ENCODE measurements at regions not wholly inside any gene's neighbourhood (a gene's known extent, or its start where the extent isn't known, plus 50 kb on each side); places are given as distances from the start of the nearest gene placed in this dataset.

DNA sequence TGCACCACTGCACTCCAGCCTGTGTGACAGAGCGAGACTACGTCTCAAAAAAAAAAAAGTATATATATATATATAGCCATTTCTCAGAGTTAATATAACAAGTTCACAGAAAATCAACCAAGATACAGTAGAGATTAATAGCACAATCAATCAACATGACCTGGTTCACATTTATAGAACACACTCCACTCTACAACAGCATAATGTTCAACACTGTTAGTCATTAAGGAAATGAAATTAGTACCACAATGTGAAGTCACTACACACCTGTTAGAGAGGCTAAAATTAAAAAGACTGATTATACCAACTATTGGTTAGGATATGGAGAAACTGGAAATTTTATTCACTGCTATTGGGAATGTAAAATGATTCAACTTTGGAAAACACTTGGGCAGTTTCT lies 387.7 kb downstream of the QKI start:
- no peak for DNase-seq (ENCODE audit: low read depth)

- DNase-seq (ENCODE audit: low read depth): no peak
Measured at GRCh38 chr6:163797296-163797845, 382.9 kb downstream of the QKI start.

DNA sequence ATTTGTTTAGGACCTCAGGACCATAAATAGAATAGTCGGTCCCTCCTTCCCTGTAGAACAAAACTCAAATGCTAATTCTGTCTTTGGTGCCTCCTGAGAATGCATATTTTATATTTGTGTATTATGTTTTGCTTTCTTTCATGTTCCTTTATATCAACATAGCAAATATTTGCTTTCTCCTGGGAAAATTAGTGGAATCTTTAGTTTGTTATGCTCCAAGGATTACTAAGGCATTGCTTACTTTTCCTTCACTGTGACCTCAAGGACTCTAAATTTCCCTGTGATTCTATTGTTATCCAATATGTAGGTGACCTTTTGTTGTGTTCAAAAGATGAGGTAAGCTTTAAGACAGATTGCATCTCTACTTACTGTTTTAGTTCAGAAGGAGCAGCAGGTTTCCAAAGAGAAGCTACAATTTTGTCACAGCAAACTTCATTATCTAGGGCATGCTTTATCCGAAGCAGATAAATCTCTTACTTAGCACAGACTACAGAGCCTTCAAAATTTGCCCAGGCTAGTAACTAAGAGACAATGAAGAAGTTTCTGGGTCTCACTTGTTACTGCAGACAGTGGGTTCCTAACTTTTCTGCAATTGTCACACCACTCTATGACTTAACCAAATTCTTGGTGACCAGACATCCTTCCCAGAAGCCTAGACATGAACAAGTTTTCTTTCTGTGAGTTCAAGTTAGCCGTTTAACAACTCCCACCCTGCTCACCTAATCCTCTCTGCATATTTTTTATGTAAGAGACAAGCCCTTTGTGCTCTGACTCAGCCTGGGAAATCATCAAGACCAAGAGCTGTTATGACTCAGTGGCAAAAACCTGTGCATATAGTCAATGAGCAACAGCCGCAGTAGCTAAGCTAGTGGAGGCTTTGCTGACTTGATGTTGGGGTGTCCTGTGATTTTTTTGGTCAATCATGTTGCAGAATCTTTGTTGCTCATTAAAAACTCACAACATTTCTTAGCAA lies 378.8 kb downstream of the QKI start:
- DNase-seq (ENCODE audit: low read depth): peak; percentile 59

DNA sequence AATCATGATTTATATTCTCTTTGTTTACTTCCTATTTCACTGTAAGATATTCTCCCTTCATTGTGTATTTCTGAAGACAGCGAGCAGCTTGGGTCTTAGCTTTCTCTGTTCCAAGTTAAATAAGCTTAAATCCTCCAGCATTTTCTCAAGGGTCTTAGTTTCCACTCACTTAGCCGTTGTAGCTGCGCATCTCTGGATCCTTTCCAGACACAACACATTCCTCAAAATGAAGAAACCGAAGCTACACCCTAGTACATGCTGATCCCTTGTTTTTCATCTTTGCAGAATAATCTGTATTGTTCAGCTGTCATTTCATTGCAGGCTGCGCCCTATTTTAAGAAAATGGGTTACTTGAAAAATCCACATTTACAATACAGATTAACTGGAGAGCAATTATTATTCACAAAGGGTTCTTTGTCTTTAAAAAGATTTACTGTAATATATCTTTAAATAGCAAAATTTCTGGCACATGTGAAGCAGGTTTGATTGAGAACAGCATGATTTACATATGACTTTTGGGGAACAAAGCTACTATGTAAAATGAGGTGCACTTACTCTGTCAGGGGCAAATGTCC lies 375.8 kb downstream of the QKI start:
- no peak for DNase-seq (ENCODE audit: low read depth)

- DNase-seq (ENCODE audit: low read depth): no peak
Measured at GRCh38 chr6:163789199-163789810, 374.8 kb downstream of the QKI start.

- DNase-seq (ENCODE audit: low read depth): no peak
Measured at GRCh38 chr6:163786995-163787671, 372.6 kb downstream of the QKI start.

- DNase-seq (ENCODE audit: low read depth): no peak
Measured at GRCh38 chr6:163782436-163783003, 368.0 kb downstream of the QKI start.

- no peak for DNase-seq (ENCODE audit: low read depth)
Measured at GRCh38 chr6:163780994-163781393, 366.5 kb downstream of the QKI start.

- no peak for DNase-seq (ENCODE audit: low read depth)
Measured at GRCh38 chr6:163779727-163780284, 365.3 kb downstream of the QKI start.

- no peak for DNase-seq (ENCODE audit: low read depth)
Measured at GRCh38 chr6:163777716-163778115, 363.2 kb downstream of the QKI start.

DNA sequence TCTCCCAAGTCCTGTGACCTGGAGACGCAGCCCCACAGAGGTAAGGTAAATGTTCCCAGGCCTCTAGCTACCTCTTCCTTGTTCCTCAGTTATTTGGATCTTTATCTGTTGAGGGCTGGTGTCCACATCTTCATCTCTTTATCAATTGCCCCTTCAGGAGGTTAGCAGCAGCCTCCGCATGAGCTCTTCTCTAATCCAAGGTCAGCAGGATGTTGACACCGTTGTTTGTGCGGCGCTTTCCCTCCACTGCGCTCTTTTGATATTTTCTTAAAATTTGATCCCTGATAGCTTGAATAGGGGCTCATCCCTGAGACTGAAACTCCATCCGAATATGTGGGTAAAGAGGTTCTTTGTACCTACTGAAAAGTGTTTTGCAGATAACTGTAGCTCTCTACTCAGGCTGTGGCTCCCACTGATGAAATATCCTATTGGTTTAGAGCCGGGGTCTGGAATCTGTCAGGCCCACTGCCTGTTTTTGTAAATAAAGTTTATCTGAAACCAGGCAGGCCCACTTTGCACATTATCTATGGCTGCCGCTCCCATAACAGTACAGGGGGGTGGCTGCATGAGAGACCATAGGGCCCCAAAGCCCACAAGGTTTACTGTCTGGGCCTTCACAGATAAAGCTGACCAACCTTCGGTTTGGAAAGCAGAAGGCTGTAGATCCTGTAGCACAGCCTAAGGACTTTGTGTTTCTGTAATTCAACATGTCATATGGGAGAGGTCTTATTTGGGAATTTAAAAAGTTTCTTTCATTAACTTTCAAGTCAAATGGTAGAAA lies 362.6 kb downstream of the QKI start:
- no peak for DNase-seq (ENCODE audit: low read depth)

GRCh38 chr6:163776196-163776905 lies 361.8 kb downstream of the QKI start:
- no peak for DNase-seq (ENCODE audit: low read depth)

- DNase-seq (ENCODE audit: low read depth): no peak
Measured at GRCh38 chr6:163775313-163775712, 360.8 kb downstream of the QKI start.

- no peak for DNase-seq (ENCODE audit: low read depth)
Measured at GRCh38 chr6:163774485-163774884, 360.0 kb downstream of the QKI start.

DNA sequence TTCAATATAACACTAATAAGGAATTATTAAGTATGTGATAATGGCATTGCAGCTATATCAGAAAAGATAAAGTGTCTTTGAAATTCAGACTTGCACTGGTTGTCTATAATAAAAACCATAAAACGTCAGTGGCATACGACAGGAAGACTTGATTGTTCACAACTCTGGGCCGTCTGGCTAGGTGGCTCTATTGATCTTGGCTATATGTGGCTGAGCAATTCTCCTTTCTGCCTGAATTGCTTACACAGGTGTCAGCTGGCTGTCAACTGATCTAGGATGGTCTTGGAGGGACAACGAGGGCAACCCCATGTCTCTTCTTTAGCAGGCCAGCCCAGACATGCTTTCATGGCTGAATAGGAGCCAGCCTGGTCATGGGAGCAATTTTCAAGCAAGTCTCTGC lies 359.1 kb downstream of the QKI start:
- no peak for DNase-seq (ENCODE audit: low read depth)

GRCh38 chr6:163772701-163773100 lies 358.2 kb downstream of the QKI start:
- no peak for DNase-seq (ENCODE audit: low read depth)

GRCh38 chr6:163771180-163771579 lies 356.7 kb downstream of the QKI start:
- no peak for DNase-seq (ENCODE audit: low read depth)

- no peak for DNase-seq (ENCODE audit: low read depth)
Measured at GRCh38 chr6:163768905-163769304, 354.4 kb downstream of the QKI start.

- no peak for DNase-seq (ENCODE audit: low read depth)
Measured at GRCh38 chr6:163766936-163767335, 352.4 kb downstream of the QKI start.

GRCh38 chr6:163765335-163765734 lies 350.8 kb downstream of the QKI start:
- no peak for DNase-seq (ENCODE audit: low read depth)

Measured in HS-5 (cell line).